IMR-90 (cell line): ENCODE measurements at regions not wholly inside any gene's neighbourhood (a gene's known extent, or its start where the extent isn't known, plus 50 kb on each side); places are given as distances from the start of the nearest gene placed in this dataset.

ENCODE experiments used
- ATAC-seq: fragments of 200-7000 bp; cut with Tn5 transposase; 2 replicates; pipeline ENCODE4 v1.9.1; 2020; ENCODE audit warnings: low read depth, mild to moderate bottlenecking, moderate library complexity
- BruUV-seq: library from RNA; stranded (reverse); fragments of 400-500 nt; replicated peaks from 2 replicates; lab custom pipeline; 2021; lab: Mats Ljungman, UMichigan
- CTCF ChIA-PET: fragments of 300-600 bp; formaldehyde crosslinking; extraction: SDS; loops from one replicate; lab custom pipeline; 2021; ENCODE audit warnings: antibody characterized with exemption; lab: Yijun Ruan, JAX
- POLR2A ChIA-PET: fragments of 300-600 bp; sonication (Branson Sonifier 250); formaldehyde crosslinking; loops from one replicate; lab custom pipeline; 2022; ENCODE audit warnings: antibody characterized with exemption; ENCODE audit not compliant: unreplicated experiment; lab: Charles Lee
- DNase-seq: peaks from one replicate; pipeline ENCODE4 v3.0.0; 2013
- H2AFZ ChIP-seq: replicated peaks from 2 replicates; pipeline ENCODE3; 2013; ENCODE audit warnings: low read length, mild to moderate bottlenecking; ENCODE audit not compliant: poor library complexity
- H2AK5ac ChIP-seq: 2 replicates; pipeline ENCODE4 v1.6.1; 2013; ENCODE audit warnings: low read depth, low read length, inconsistent platforms
- H2AK9ac ChIP-seq: replicated peaks from 2 replicates; pipeline ENCODE3; 2013; ENCODE audit warnings: mild to moderate bottlenecking, low read depth, low read length, moderate library complexity; ENCODE audit not compliant: poor library complexity
- H2BK120ac ChIP-seq: 2 replicates; pipeline ENCODE4 v1.6.1; 2013; ENCODE audit warnings: low read depth, low read length, inconsistent platforms
- H2BK15ac ChIP-seq: 3 replicates; pipeline ENCODE4 v1.6.1; 2013; ENCODE audit warnings: low read depth, low read length, inconsistent platforms
- H2BK20ac ChIP-seq: 2 replicates; pipeline ENCODE4 v1.6.1; 2013; ENCODE audit warnings: low read depth, mild to moderate bottlenecking, inconsistent platforms, low read length, moderate library complexity
- H2BK5ac ChIP-seq: 2 replicates; pipeline ENCODE4 v1.6.1; 2013; ENCODE audit warnings: mild to moderate bottlenecking, low read depth, low read length, inconsistent platforms; ENCODE audit not compliant: poor library complexity, severe bottlenecking
- H3K14ac ChIP-seq: replicated peaks from 2 replicates; pipeline ENCODE4 v1.6.1; 2013; ENCODE audit warnings: low read depth, low read length, inconsistent platforms
- H3K18ac ChIP-seq: 2 replicates; pipeline ENCODE4 v1.6.1; 2013; ENCODE audit warnings: low read depth, low read length, control low read depth
- H3K23ac ChIP-seq: 2 replicates; pipeline ENCODE4 v1.6.1; 2013; ENCODE audit warnings: low read depth, low read length, inconsistent platforms
- H3K27ac ChIP-seq: 2 replicates; pipeline ENCODE4 v1.5.1; 2013; ENCODE audit warnings: mild to moderate bottlenecking, control low read depth, low read length; ENCODE audit not compliant: insufficient read depth
- H3K27me3 ChIP-seq: 2 replicates; pipeline ENCODE4 v1.6.1; 2013; ENCODE audit warnings: low read length; ENCODE audit not compliant: control insufficient read depth, insufficient read depth
- H3K36me3 ChIP-seq: 2 replicates; pipeline ENCODE4 v1.6.1; 2013; ENCODE audit warnings: low read length, mixed read lengths; ENCODE audit not compliant: control insufficient read depth, insufficient read depth
- H3K4ac ChIP-seq: 2 replicates; pipeline ENCODE4 v1.6.1; 2013; ENCODE audit warnings: low read depth, low read length, inconsistent platforms
- H3K4me1 ChIP-seq: 2 replicates; pipeline ENCODE4 v1.6.1; 2013; ENCODE audit warnings: low read length, mixed read lengths; ENCODE audit not compliant: control insufficient read depth, insufficient read depth
- H3K4me2 ChIP-seq: 2 replicates; pipeline ENCODE4 v1.6.1; 2013; ENCODE audit warnings: low read depth, mild to moderate bottlenecking, control low read depth, low read length, moderate library complexity
- H3K4me3 ChIP-seq: 2 replicates; pipeline ENCODE4 v1.5.1; 2013; ENCODE audit warnings: low read depth, mild to moderate bottlenecking, control low read depth, low read length, moderate library complexity; ENCODE audit not compliant: insufficient read depth
- H3K56ac ChIP-seq: 2 replicates; pipeline ENCODE4 v1.6.1; 2013; ENCODE audit warnings: low read length, inconsistent platforms; ENCODE audit not compliant: insufficient read depth; ENCODE audit errors: extremely low read depth
- H3K79me1 ChIP-seq, 2 experiments: 2 replicates each; pipeline ENCODE4 v1.6.1; 2013; ENCODE audit warnings: low read length in 2 of 2, inconsistent platforms in 1 of 2, low read depth in 1 of 2
- H3K9ac ChIP-seq: 2 replicates; pipeline ENCODE4 v1.6.1; 2013; ENCODE audit warnings: low read depth, low read length, control low read depth
- H3K9me1 ChIP-seq: 2 replicates; pipeline ENCODE4 v1.6.1; 2013; ENCODE audit warnings: low read length, inconsistent platforms; ENCODE audit not compliant: insufficient read depth
- H3K9me3 ChIP-seq: 2 replicates; pipeline ENCODE4 v1.6.1; 2013; ENCODE audit warnings: low read length; ENCODE audit not compliant: control insufficient read depth, insufficient read depth
- H4K20me1 ChIP-seq: 2 replicates; pipeline ENCODE4 v1.6.1; 2013; ENCODE audit warnings: low read length, inconsistent platforms; ENCODE audit not compliant: insufficient read depth
- H4K5ac ChIP-seq: 2 replicates; pipeline ENCODE4 v1.6.1; 2013; ENCODE audit warnings: mild to moderate bottlenecking, low read depth, low read length, control low read depth
- H4K8ac ChIP-seq, 2 experiments: 2 replicates each; pipeline ENCODE4 v1.6.1; 2013; ENCODE audit warnings: low read depth in 2 of 2, low read length in 2 of 2, control low read depth in 1 of 2, inconsistent platforms in 1 of 2
- H4K91ac ChIP-seq: 2 replicates; pipeline ENCODE4 v1.6.1; 2013; ENCODE audit warnings: low read depth, low read length, inconsistent platforms; ENCODE audit not compliant: insufficient read depth
- BHLHE40 ChIP-seq: fragments of 150-350 bp; IDR thresholded peaks from 2 replicates; pipeline ENCODE4 v1.6.1; 2016; ENCODE audit warnings: mild to moderate bottlenecking, low read depth, low read length
- CEBPB ChIP-seq: IDR thresholded peaks from 2 replicates; pipeline ENCODE4 v1.6.1; 2012; ENCODE audit warnings: low read depth, low read length, improper control_type of control experiment
- CHD1 ChIP-seq: IDR thresholded peaks from 2 replicates; pipeline ENCODE4 v1.6.1; 2012; ENCODE audit warnings: low read depth, low read length, improper control_type of control experiment
- CTCF ChIP-seq: conservative IDR thresholded peaks from 2 replicates; pipeline ENCODE4 v1.5.1; 2012; ENCODE audit warnings: mild to moderate bottlenecking, low read depth, low read length, improper control_type of control experiment
- FOS ChIP-seq: fragments of 150-350 bp; IDR thresholded peaks from 2 replicates; pipeline ENCODE4 v1.6.1; 2016; ENCODE audit warnings: low read depth, low read length
- MAFK ChIP-seq: IDR thresholded peaks from 2 replicates; pipeline ENCODE4 v1.6.1; 2012; ENCODE audit warnings: low read depth, low read length, improper control_type of control experiment
- MAZ ChIP-seq: IDR thresholded peaks from 2 replicates; pipeline ENCODE4 v1.6.1; 2012; ENCODE audit warnings: low read depth, mild to moderate bottlenecking, low read length, improper control_type of control experiment, moderate library complexity, borderline replicate concordance
- NFE2L2 ChIP-seq: fragments of 150-350 bp; IDR thresholded peaks from 2 replicates; pipeline ENCODE4 v1.6.1; 2016; ENCODE audit warnings: low read depth, mild to moderate bottlenecking, low read length
- POLR2A ChIP-seq: IDR thresholded peaks from 2 replicates; pipeline ENCODE4 v1.6.1; 2012; ENCODE audit warnings: mild to moderate bottlenecking, low read depth, low read length
- RAD21 ChIP-seq: IDR thresholded peaks from 2 replicates; pipeline ENCODE4 v1.6.1; 2012; ENCODE audit warnings: low read length, improper control_type of control experiment
- RCOR1 ChIP-seq: IDR thresholded peaks from 2 replicates; pipeline ENCODE4 v1.6.1; 2012; ENCODE audit warnings: mild to moderate bottlenecking, low read length, improper control_type of control experiment; ENCODE audit not compliant: insufficient replicate concordance
- RFX5 ChIP-seq: IDR thresholded peaks from 2 replicates; pipeline ENCODE4 v1.8.0; 2012; ENCODE audit warnings: low read depth, mild to moderate bottlenecking, low read length, moderate library complexity
- SMC3 ChIP-seq: fragments of 150-350 bp; IDR thresholded peaks from 2 replicates; pipeline ENCODE4 v1.6.1; 2016; ENCODE audit warnings: low read depth, mild to moderate bottlenecking, antibody characterized with exemption, low read length, moderate library complexity
- USF2 ChIP-seq: fragments of 150-350 bp; IDR thresholded peaks from 2 replicates; pipeline ENCODE4 v1.6.1; 2017; ENCODE audit warnings: mild to moderate bottlenecking, antibody characterized with exemption, low read length, low read depth
- WGBS, 2 experiments: methylation state at CpG; one replicate each; pipeline versions ENCODE4 v1.1.5 to v1.1.7; 2013; ENCODE audit warnings: missing lambda C conversion rate in 2 of 2; ENCODE audit not compliant: insufficient read length in 1 of 2; ENCODE audit errors: extremely low coverage in 2 of 2; 5-methylcytosine and 5-hydroxymethylcytosine counted together
- dilution Hi-C: fragments of 300-500 bp; cut with HindIII; formaldehyde crosslinking; loops from one replicate; pipeline ENCODE4 v1.14.3; 2018; ENCODE audit warnings: low sequenced_read_pairs; ENCODE audit not compliant: unreplicated experiment
- in situ Hi-C: fragments of 300-500 bp; cut with MboI; formaldehyde crosslinking; loops from 3 replicates; pipeline ENCODE4 v1.14.3; 2019; ENCODE audit warnings: low sequenced_read_pairs, inconsistent platforms, mixed read lengths
- intact Hi-C: fragments of 100-400 bp; cut with micrococcal nuclease; formaldehyde crosslinking; loops from 2 replicates; pipeline ENCODE4 v1.10.0; 2022

- Histone ChIP-seq H4K8ac (no peak overlapping the region), H3K27me3 (no peaks in the 10 kb centered on the region; the same call in 1 of the 2 replicates), H2AFZ (no peak overlapping the region), H3K18ac (no peak overlapping the region), H3K9me3 (no peaks in the 10 kb centered on the region), H3K4me2 (no peak overlapping the region), H3K4me1 (no peaks in the 10 kb centered on the region), H2BK120ac (no peak overlapping the region), H2BK20ac (no peak overlapping the region), H3K9me1 (no peaks in the 10 kb centered on the region), H2BK5ac (no peak overlapping the region), H3K36me3 (no peaks in the 10 kb centered on the region), H3K56ac (no peak overlapping the region), H3K9ac (no peak overlapping the region), H2AK9ac (no peak overlapping the region), H4K5ac (no peak overlapping the region), H3K27ac (no peak overlapping the region), H2BK15ac (no peak overlapping the region), H4K20me1 (no peaks in the 10 kb centered on the region), H2AK5ac (no peak overlapping the region), H3K23ac (no peak overlapping the region), H3K14ac (no peak overlapping the region), H4K91ac (no peak overlapping the region), H3K4ac (no peak overlapping the region), H3K4me3 (no peak overlapping the region), H3K79me1 (no peaks in the 10 kb centered on the region)
- ATAC-seq (peak; percentile 82), DNase-seq (peak; percentile 48)
- TF ChIP-seq MAZ = no peak
- no peak for TF ChIP-seq RCOR1
- no peak for TF ChIP-seq NFE2L2
- TF ChIP-seq RFX5 = no peak
- no peak for TF ChIP-seq POLR2A
- no peak for TF ChIP-seq USF2
- TF ChIP-seq MAFK = no peak
- no peak; the same call in 1 of the 2 replicates for TF ChIP-seq RAD21
- TF ChIP-seq CHD1 = no peak
- no peak for TF ChIP-seq BHLHE40
- TF ChIP-seq FOS = no peak
- peak; percentile 24; the same call in 1 of the 2 replicates for TF ChIP-seq SMC3
- TF ChIP-seq CTCF = peak; percentile 66
- TF ChIP-seq CEBPB = no peak
- POLR2A ChIA-PET = no interaction called here
- intact Hi-C loops = no loop called here
- dilution Hi-C loops = no loop called here
- CTCF ChIA-PET = interaction anchor here (0.6 to 1.2 kb wide), 6 partner anchors 9 to 944 kb away, joined by 3 to 10 read pairs (median 6); no protein-coding TSS in a partner anchor
- WGBS, 2 experiments = no CpG with 5 or more reads among the region's 5 CpGs
- BruUV-seq = no TSS peak
- in situ Hi-C loops = no loop called here
Measured at GRCh38 chr12:4849115-4849541, 60.6 kb upstream of the KCNA1 start.
